DMS53 (cell line): ENCODE measurements at regions not wholly inside any gene's neighbourhood (a gene's known extent, or its start where the extent isn't known, plus 50 kb on each side); places are given as distances from the start of the nearest gene placed in this dataset.
"Not testable (repeated sequence)": the region's sequence is repeated elsewhere in the genome, so short reads cannot be mapped to it uniquely, and the experiment has no call there.

Source experiments
- DNase-seq: peaks from one replicate; lab custom pipeline; 2025; lab: John Stamatoyannopoulos, UW

- no peak for DNase-seq
Observed at GRCh38 chr6:43935921-43936439, 166.0 kb downstream of the VEGFA start.

GRCh38 chr6:43934803-43935602, 165.0 kb downstream of the VEGFA start:
- no peak for DNase-seq

- DNase-seq = no peak
Observed at GRCh38 chr6:43934183-43934802, 164.3 kb downstream of the VEGFA start.

- no peak for DNase-seq
Observed at GRCh38 chr6:43933148-43933885, 163.3 kb downstream of the VEGFA start.

- DNase-seq = no peak
Observed at GRCh38 chr6:43932259-43933147, 162.5 kb downstream of the VEGFA start.

- DNase-seq = no peak
Observed at GRCh38 chr6:43931201-43931600, 161.2 kb downstream of the VEGFA start.

GRCh38 chr6:43930440-43931154, 160.6 kb downstream of the VEGFA start:
- no peak for DNase-seq

- DNase-seq = no peak
Observed at GRCh38 chr6:43929511-43929910, 159.5 kb downstream of the VEGFA start.

- DNase-seq = no peak
Observed at GRCh38 chr6:43927532-43928210, 157.7 kb downstream of the VEGFA start.

- DNase-seq = peak; percentile 99
Observed at GRCh38 chr6:43926634-43927531, 156.9 kb downstream of the VEGFA start.

- not testable (repeated sequence) for DNase-seq
Observed at GRCh38 chr6:43925636-43926139, 155.7 kb downstream of the VEGFA start.

- no peak for DNase-seq
Observed at GRCh38 chr6:43924222-43924702, 154.3 kb downstream of the VEGFA start.

GRCh38 chr6:43923376-43924221, 153.6 kb downstream of the VEGFA start:
- DNase-seq = no peak

GRCh38 chr6:43922426-43923375, 152.7 kb downstream of the VEGFA start:
- no peak for DNase-seq

- no peak for DNase-seq
Observed at GRCh38 chr6:43921548-43922425, 151.8 kb downstream of the VEGFA start.

GRCh38 chr6:43921039-43921438, 151.0 kb downstream of the VEGFA start:
- DNase-seq = peak; percentile 87
